ENCODE measurements at regions not wholly inside any gene's neighbourhood (a gene's known extent, or its start where the extent isn't known, plus 50 kb on each side); places are given as distances from the start of the nearest gene placed in this dataset.

DNA sequence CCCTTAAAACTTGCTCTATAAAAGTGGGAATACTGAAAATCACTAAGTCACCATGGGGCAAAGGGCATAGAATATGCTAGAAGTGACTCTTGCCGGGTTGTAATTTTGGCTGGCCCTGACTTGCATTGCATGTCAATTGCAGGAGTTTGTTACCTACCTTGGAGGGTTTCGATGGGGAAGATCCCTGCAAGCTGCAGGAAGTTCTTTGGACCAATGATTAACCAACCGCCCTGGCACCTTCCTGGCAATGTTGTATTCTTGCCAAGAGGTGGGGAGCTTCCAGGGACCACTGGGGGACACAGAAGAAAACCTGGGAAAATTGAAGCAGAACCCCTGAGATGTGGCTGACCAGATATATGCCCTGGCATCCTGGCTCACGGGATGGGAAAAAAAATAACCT is 235.8 kb downstream of the B3GLCT start:
- no peak overlapping the region for H3K27ac ChIP-seq (ENCODE audit: insufficient read depth, low read length)
- TF ChIP-seq CTCF (conservative IDR thresholded peaks at IDR 0.05 in 1 of 2, IDR thresholded peaks at IDR 0.05 in 1 of 2; ENCODE audit: low read depth in 1 of 2, low read length in 2 of 2) (no peak), EZH2 (IDR thresholded peaks at IDR 0.05; ENCODE audit: low read length, missing control alignments) (no peak)
- DNase-seq (ENCODE audit: low read depth in 2 of 2) = no peak
- no peak overlapping the region for H3K9ac ChIP-seq (ENCODE audit: insufficient read depth, low read length)
- H3K9me3 ChIP-seq (ENCODE audit: control insufficient read depth, insufficient read depth, low read depth, low read length) = no peaks in the 10 kb centered on the region
- no peak overlapping the region for H3K4me3 ChIP-seq (replicated peaks in 1 of 4; ENCODE audit: control extremely low read depth in 1 of 4, insufficient read depth in 1 of 4, low read depth in 3 of 4, low read length in 4 of 4)
- H4K20me1 ChIP-seq (ENCODE audit: control insufficient read depth, extremely low read depth, insufficient read depth, low read length) = no peaks in the 10 kb centered on the region
- H3K27me3 ChIP-seq (ENCODE audit: control insufficient read depth, insufficient read depth, low read length) = peaks cover 3% of the 10 kb centered on the region
- no peak overlapping the region for H2AFZ ChIP-seq (ENCODE audit: low read length)
- H3K4me2 ChIP-seq (ENCODE audit: extremely low read depth, insufficient read depth, low read length) = no peak overlapping the region
- no peaks in the 10 kb centered on the region for H3K36me3 ChIP-seq (ENCODE audit: control insufficient read depth, insufficient read depth, low read length)
- H3K79me2 ChIP-seq (ENCODE audit: control insufficient read depth, insufficient read depth, low read length) = no peaks in the 10 kb centered on the region
- H3K4me1 ChIP-seq (ENCODE audit: control insufficient read depth, extremely low read depth, insufficient read depth, low read length) = no peaks in the 10 kb centered on the region

GRCh38 chr13:31436478-31436877 is 236.7 kb downstream of the B3GLCT start:
- H3K27ac ChIP-seq (ENCODE audit: insufficient read depth, low read length) = no peak overlapping the region
- H3K79me2 ChIP-seq (ENCODE audit: control insufficient read depth, insufficient read depth, low read length) = no peaks in the 10 kb centered on the region
- TF ChIP-seq EZH2 (IDR thresholded peaks at IDR 0.05; ENCODE audit: low read length, missing control alignments) (no peak), CTCF (conservative IDR thresholded peaks at IDR 0.05 in 1 of 2, IDR thresholded peaks at IDR 0.05 in 1 of 2; ENCODE audit: low read depth in 1 of 2, low read length in 2 of 2) (no peak)
- no peak overlapping the region for H3K4me2 ChIP-seq (ENCODE audit: extremely low read depth, insufficient read depth, low read length)
- peaks cover 3% of the 10 kb centered on the region for H3K27me3 ChIP-seq (ENCODE audit: control insufficient read depth, insufficient read depth, low read length)
- H3K9me3 ChIP-seq (ENCODE audit: control insufficient read depth, insufficient read depth, low read depth, low read length) = no peaks in the 10 kb centered on the region
- no peak overlapping the region for H2AFZ ChIP-seq (ENCODE audit: low read length)
- no peak overlapping the region for H3K9ac ChIP-seq (ENCODE audit: insufficient read depth, low read length)
- no peaks in the 10 kb centered on the region for H4K20me1 ChIP-seq (ENCODE audit: control insufficient read depth, extremely low read depth, insufficient read depth, low read length)
- peak in 1 of 2 donors; percentile 38 for DNase-seq (ENCODE audit: low read depth in 2 of 2)
- no peak overlapping the region for H3K4me3 ChIP-seq (replicated peaks in 1 of 4; ENCODE audit: control extremely low read depth in 1 of 4, insufficient read depth in 1 of 4, low read depth in 3 of 4, low read length in 4 of 4)
- H3K4me1 ChIP-seq (ENCODE audit: control insufficient read depth, extremely low read depth, insufficient read depth, low read length) = no peaks in the 10 kb centered on the region
- no peaks in the 10 kb centered on the region for H3K36me3 ChIP-seq (ENCODE audit: control insufficient read depth, insufficient read depth, low read length)

DNA sequence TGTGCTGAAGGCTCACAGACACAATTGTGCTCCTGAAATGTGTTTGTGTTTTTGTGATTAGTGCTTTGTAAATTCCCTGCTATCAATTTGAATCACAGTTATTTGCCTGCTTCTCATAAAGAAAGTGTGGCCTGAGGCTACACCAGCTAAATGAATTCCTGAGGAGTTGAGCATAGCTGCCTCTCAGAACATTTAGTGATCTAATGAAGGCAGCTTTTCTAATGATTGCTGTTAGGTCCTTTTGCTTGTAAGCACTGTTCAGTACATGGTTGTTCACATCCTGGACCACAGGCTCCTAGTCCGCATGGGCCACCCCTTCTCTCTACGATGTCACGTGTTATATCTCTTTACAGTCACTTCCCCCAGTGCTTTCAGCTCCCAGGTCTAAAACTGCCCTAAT is 238.2 kb downstream of the B3GLCT start:
- no peak overlapping the region for H3K4me2 ChIP-seq (ENCODE audit: extremely low read depth, insufficient read depth, low read length)
- no peak for DNase-seq (ENCODE audit: low read depth in 2 of 2)
- no peak overlapping the region for H3K27ac ChIP-seq (ENCODE audit: insufficient read depth, low read length)
- no peaks in the 10 kb centered on the region for H4K20me1 ChIP-seq (ENCODE audit: control insufficient read depth, extremely low read depth, insufficient read depth, low read length)
- H3K4me1 ChIP-seq (ENCODE audit: control insufficient read depth, extremely low read depth, insufficient read depth, low read length) = no peaks in the 10 kb centered on the region
- TF ChIP-seq CTCF (conservative IDR thresholded peaks at IDR 0.05 in 1 of 2, IDR thresholded peaks at IDR 0.05 in 1 of 2; ENCODE audit: low read depth in 1 of 2, low read length in 2 of 2) = no peak
- TF ChIP-seq EZH2 (IDR thresholded peaks at IDR 0.05; ENCODE audit: low read length, missing control alignments) = no peak
- no peak overlapping the region for H2AFZ ChIP-seq (ENCODE audit: low read length)
- H3K9ac ChIP-seq (ENCODE audit: insufficient read depth, low read length) = no peak overlapping the region
- no peaks in the 10 kb centered on the region for H3K9me3 ChIP-seq (ENCODE audit: control insufficient read depth, insufficient read depth, low read depth, low read length)
- no peaks in the 10 kb centered on the region for H3K36me3 ChIP-seq (ENCODE audit: control insufficient read depth, insufficient read depth, low read length)
- H3K4me3 ChIP-seq (replicated peaks in 1 of 4; ENCODE audit: control extremely low read depth in 1 of 4, insufficient read depth in 1 of 4, low read depth in 3 of 4, low read length in 4 of 4) = no peak overlapping the region
- peaks cover 5% of the 10 kb centered on the region for H3K27me3 ChIP-seq (ENCODE audit: control insufficient read depth, insufficient read depth, low read length)
- H3K79me2 ChIP-seq (ENCODE audit: control insufficient read depth, insufficient read depth, low read length) = no peaks in the 10 kb centered on the region

All from fibroblast of lung (primary cell).